ENCODE measurements at regions not wholly inside any gene's neighbourhood (a gene's known extent, or its start where the extent isn't known, plus 50 kb on each side); places are given as distances from the start of the nearest gene placed in this dataset.

DNA sequence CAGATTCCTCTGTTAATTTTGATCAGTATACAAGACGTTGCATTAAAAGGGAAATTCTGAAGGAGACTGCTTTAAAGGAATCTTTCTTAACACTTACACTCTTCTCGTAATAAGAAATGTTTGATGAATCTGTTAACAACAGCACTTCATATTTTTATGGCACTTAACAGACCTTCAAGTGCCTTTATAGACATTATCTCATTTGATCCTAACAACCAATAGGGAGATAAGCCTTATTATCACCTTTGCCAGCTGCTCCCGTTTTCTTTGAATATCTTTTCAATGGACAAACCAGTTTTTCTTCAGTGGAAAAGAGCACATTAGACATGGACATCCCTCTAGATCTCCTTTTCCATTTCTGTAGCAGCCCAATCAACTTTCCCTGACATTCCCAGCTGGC lies 653.0 kb upstream of the FAM98A start:
- TF ChIP-seq GABPA (IDR thresholded peaks at IDR 0.05 in 1 of 2, conservative IDR thresholded peaks at IDR 0.05 in 1 of 2) (no peak), JUND (IDR thresholded peaks at IDR 0.05) (no peak), FOXA2 (IDR thresholded peaks at IDR 0.05) (no peak), EGR1 (IDR thresholded peaks at IDR 0.05; ENCODE audit: low read depth in 2 of 2) (no peak), RXRA (IDR thresholded peaks at IDR 0.05) (no peak), YY1 (IDR thresholded peaks at IDR 0.05) (no peak)
- TF ChIP-seq, protein P1, sequence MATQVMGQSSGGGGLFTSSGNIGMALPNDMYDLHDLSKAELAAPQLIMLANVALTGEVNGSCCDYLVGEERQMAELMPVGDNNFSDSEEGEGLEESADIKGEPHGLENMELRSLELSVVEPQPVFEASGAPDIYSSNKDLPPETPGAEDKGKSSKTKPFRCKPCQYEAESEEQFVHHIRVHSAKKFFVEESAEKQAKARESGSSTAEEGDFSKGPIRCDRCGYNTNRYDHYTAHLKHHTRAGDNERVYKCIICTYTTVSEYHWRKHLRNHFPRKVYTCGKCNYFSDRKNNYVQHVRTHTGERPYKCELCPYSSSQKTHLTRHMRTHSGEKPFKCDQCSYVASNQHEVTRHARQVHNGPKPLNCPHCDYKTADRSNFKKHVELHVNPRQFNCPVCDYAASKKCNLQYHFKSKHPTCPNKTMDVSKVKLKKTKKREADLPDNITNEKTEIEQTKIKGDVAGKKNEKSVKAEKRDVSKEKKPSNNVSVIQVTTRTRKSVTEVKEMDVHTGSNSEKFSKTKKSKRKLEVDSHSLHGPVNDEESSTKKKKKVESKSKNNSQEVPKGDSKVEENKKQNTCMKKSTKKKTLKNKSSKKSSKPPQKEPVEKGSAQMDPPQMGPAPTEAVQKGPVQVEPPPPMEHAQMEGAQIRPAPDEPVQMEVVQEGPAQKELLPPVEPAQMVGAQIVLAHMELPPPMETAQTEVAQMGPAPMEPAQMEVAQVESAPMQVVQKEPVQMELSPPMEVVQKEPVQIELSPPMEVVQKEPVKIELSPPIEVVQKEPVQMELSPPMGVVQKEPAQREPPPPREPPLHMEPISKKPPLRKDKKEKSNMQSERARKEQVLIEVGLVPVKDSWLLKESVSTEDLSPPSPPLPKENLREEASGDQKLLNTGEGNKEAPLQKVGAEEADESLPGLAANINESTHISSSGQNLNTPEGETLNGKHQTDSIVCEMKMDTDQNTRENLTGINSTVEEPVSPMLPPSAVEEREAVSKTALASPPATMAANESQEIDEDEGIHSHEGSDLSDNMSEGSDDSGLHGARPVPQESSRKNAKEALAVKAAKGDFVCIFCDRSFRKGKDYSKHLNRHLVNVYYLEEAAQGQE (IDR thresholded peaks at IDR 0.05), result no peak
- H3K36me3 ChIP-seq (ENCODE audit: control insufficient read depth in 4 of 4, insufficient read depth in 3 of 4, low read depth in 1 of 4, low read length in 3 of 4), result no peaks in the 10 kb centered on the region
- no peak overlapping the region for H3K4me3 ChIP-seq (ENCODE audit: low read depth in 1 of 3, low read length in 3 of 3)
- H3K27ac ChIP-seq (ENCODE audit: low read depth in 1 of 2, low read length in 2 of 2), result no peak overlapping the region
- 62% methylated on average over 3 of the region's 3 CpGs for WGBS
- no peaks in the 10 kb centered on the region for H3K27me3 ChIP-seq (ENCODE audit: control insufficient read depth in 4 of 4, insufficient read depth in 4 of 4, low read length in 3 of 4)
- peaks cover 0 to 4% (median 0%) of the 10 kb centered on the region in 4 donors for H3K9me3 ChIP-seq (ENCODE audit: control insufficient read depth in 4 of 4, low read length in 3 of 4)
- peaks cover 0 to 13% (median 5%) of the 10 kb centered on the region in 4 donors for H3K4me1 ChIP-seq (ENCODE audit: control insufficient read depth in 4 of 4, insufficient read depth in 4 of 4, low read length in 3 of 4)
- no peak for DNase-seq (ENCODE audit: low spot score)
- H3K9ac ChIP-seq (ENCODE audit: low read depth in 1 of 2, low read length in 2 of 2), result no peak overlapping the region

DNA sequence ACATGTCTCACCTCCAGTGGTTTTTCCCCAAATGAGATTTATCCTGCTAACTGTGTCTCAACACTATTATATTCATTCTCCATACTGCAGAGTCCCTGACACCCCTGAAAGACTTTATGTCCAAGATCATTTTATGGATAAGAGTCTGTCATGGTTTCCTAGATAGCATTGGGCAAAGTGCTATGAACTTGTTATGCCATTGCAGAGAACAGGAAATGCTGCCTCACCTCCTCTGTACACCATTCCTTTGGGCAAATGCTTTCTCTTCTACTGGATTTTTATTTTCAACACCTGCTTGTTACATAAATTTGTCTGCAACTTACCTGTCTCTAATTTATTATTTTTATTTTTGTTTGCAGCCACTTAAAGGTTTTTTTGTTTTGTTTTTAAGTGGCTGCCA lies 652.5 kb upstream of the FAM98A start:
- H3K4me1 ChIP-seq (ENCODE audit: control insufficient read depth in 4 of 4, insufficient read depth in 4 of 4, low read length in 3 of 4), result peaks cover 0 to 13% (median 5%) of the 10 kb centered on the region in 4 donors
- H3K27ac ChIP-seq (ENCODE audit: low read depth in 1 of 2, low read length in 2 of 2), result no peak overlapping the region
- no peak overlapping the region for H3K9ac ChIP-seq (ENCODE audit: low read depth in 1 of 2, low read length in 2 of 2)
- peaks cover 0 to 4% (median 0%) of the 10 kb centered on the region in 4 donors for H3K9me3 ChIP-seq (ENCODE audit: control insufficient read depth in 4 of 4, low read length in 3 of 4)
- no peaks in the 10 kb centered on the region for H3K27me3 ChIP-seq (ENCODE audit: control insufficient read depth in 4 of 4, insufficient read depth in 4 of 4, low read length in 3 of 4)
- no peak overlapping the region for H3K4me3 ChIP-seq (ENCODE audit: low read depth in 1 of 3, low read length in 3 of 3)
- TF ChIP-seq, protein P2, sequence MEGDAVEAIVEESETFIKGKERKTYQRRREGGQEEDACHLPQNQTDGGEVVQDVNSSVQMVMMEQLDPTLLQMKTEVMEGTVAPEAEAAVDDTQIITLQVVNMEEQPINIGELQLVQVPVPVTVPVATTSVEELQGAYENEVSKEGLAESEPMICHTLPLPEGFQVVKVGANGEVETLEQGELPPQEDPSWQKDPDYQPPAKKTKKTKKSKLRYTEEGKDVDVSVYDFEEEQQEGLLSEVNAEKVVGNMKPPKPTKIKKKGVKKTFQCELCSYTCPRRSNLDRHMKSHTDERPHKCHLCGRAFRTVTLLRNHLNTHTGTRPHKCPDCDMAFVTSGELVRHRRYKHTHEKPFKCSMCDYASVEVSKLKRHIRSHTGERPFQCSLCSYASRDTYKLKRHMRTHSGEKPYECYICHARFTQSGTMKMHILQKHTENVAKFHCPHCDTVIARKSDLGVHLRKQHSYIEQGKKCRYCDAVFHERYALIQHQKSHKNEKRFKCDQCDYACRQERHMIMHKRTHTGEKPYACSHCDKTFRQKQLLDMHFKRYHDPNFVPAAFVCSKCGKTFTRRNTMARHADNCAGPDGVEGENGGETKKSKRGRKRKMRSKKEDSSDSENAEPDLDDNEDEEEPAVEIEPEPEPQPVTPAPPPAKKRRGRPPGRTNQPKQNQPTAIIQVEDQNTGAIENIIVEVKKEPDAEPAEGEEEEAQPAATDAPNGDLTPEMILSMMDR (IDR thresholded peaks at IDR 0.05; ENCODE audit: low read depth, low read length, missing input control), result no peak
- no peak for TF ChIP-seq YY1 (IDR thresholded peaks at IDR 0.05)
- TF ChIP-seq, protein P3, sequence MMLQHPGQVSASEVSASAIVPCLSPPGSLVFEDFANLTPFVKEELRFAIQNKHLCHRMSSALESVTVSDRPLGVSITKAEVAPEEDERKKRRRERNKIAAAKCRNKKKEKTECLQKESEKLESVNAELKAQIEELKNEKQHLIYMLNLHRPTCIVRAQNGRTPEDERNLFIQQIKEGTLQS (IDR thresholded peaks at IDR 0.05), result no peak
- no peak for TF ChIP-seq HNF4G (IDR thresholded peaks at IDR 0.05)
- no peak for TF ChIP-seq EGR1 (IDR thresholded peaks at IDR 0.05; ENCODE audit: low read depth in 2 of 2)
- no peak for TF ChIP-seq RXRA (IDR thresholded peaks at IDR 0.05)
- TF ChIP-seq GABPA (IDR thresholded peaks at IDR 0.05 in 1 of 2, conservative IDR thresholded peaks at IDR 0.05 in 1 of 2), result no peak
- no peak for TF ChIP-seq NR2F2 (IDR thresholded peaks at IDR 0.05)
- no peak for TF ChIP-seq FOXA2 (IDR thresholded peaks at IDR 0.05)
- TF ChIP-seq SP1 (IDR thresholded peaks at IDR 0.05), result no peak
- TF ChIP-seq, protein P4, sequence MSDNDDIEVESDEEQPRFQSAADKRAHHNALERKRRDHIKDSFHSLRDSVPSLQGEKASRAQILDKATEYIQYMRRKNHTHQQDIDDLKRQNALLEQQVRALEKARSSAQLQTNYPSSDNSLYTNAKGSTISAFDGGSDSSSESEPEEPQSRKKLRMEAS (IDR thresholded peaks at IDR 0.05), result no peak
- no peak for DNase-seq (ENCODE audit: low spot score)
- no peaks in the 10 kb centered on the region for H3K36me3 ChIP-seq (ENCODE audit: control insufficient read depth in 4 of 4, insufficient read depth in 3 of 4, low read depth in 1 of 4, low read length in 3 of 4)
